Caki2 (cell line): ENCODE measurements at regions not wholly inside any gene's neighbourhood (a gene's known extent, or its start where the extent isn't known, plus 50 kb on each side); places are given as distances from the start of the nearest gene placed in this dataset.

Experiments
- DNase-seq: peaks from one replicate; pipeline ENCODE4 v3.0.0-alpha.2; 2015; ENCODE audit warnings: low read depth
- in situ Hi-C: cut with HindIII; loops from 2 replicates; pipeline ENCODE4 v1.10.0; 2016; ENCODE audit warnings: low sequenced_read_pairs, low pct_unique_long_range_greater_than_20kb, mixed read lengths

DNA sequence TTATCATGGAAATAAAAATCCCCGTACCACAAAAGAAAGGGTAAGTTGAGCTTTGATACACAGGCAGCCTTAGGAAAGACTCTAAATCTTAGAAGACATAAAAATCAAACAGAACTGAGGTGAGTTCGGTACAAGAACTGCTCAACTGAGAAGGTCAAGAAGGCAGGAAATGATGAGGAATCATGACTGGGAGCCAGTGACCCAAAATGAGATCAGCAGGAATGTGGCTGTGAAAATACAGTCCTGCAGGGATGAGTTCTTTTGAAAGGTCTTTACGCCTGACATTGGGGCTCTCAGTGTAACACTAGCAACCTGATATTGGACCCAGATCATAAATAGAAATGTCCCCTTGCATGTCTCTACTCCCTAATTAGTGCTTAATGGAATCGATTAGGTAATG lies 56.3 kb upstream of the CDH11 start:
- DNase-seq: no peak
- in situ Hi-C loops: no loop called here

DNA sequence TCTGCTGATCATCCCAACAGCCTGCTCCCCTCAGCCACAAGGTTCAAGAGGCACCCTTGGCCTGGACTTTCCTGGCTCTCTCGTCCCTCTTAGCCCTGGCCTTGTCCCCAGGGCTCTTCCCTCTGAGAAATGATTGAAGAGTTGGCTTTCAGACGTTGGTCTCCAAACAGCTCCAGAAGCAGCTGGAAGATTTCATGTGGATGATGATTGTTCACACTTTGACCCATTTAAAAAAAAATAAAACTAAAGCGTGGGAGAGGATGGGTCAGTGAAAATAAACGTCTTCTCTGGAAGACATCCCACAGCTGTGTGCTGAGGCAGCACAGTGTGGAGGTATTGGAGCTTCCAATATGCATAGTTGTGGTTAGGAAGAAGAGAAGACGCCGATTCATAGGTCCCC lies 54.7 kb upstream of the CDH11 start:
- DNase-seq: no peak
- in situ Hi-C loops: no loop called here

DNA sequence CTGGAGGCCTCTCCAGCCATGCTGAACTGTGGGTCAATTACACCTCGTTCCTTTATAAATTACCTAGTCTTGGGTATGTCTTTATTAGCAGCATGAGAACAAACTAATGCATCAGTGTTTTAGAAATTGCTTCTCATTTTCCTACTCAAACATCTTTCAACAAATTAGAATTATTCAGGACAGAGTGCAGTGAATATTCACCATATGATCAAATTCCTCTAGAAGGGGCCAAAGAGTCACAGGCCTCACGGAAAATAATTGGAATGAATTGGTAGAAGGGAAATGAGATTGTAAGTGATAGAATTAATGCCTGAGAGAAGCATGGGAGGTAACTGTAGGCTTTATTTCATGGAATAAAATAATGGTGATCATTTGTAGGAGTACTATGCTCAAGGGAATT lies 50.5 kb upstream of the CDH11 start:
- DNase-seq: no peak
- in situ Hi-C loops: no loop called here
